ENCODE measurements at regions not wholly inside any gene's neighbourhood (a gene's known extent, or its start where the extent isn't known, plus 50 kb on each side); places are given as distances from the start of the nearest gene placed in this dataset.

DNA sequence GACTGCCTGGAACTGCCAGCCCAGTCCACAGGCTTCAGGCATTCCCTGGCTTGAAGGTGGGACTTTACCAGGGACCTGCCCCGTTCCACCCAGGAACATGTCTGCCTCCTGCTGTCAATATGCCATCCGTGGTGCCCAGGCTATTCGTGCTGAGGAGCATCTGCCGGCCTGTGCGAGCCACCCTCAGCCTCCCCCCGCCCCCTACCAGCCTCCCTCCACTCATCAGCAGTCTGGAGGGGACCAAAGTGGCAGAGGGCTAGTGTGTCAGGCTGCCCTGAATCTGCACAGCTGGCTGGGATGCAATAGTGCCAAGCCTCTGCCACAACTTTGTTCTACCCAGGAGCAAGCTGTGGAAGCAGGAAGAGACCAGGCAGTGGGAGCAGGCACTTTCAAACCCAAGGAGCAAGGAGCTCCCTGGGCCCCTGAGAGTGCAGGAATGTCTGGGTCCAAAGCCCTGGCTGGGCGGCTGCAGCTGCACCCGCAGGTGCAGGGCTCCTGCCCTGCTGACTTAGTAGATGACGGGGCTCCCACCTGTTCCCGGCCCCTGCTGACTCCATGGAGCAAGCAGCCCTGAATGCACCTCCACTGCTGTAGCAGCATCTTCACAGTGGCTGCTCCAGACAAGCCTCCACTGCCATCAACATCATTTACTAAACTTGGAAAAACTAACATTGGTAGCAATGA lies 423.2 kb downstream of the RERGL start:
- H3K4me2 ChIP-seq (ENCODE audit: low read length), result no peak overlapping the region
- no peaks in the 10 kb centered on the region for H3F3A ChIP-seq (ENCODE audit: control insufficient read depth, insufficient read depth)
- H3K79me2 ChIP-seq (ENCODE audit: control insufficient read depth, low read length), result no peaks in the 10 kb centered on the region
- no peaks in the 10 kb centered on the region for H3K36me3 ChIP-seq (ENCODE audit: control insufficient read depth, low read length)
- H3K27ac ChIP-seq (ENCODE audit: low read depth, low read length), result no peak overlapping the region
- no peaks in the 10 kb centered on the region for H3K9me2 ChIP-seq (replicated peaks; ENCODE audit: control insufficient read depth, low read length)
- H4K20me1 ChIP-seq (ENCODE audit: control insufficient read depth, insufficient read depth, low read depth, low read length), result no peaks in the 10 kb centered on the region
- TF ChIP-seq, protein P1, sequence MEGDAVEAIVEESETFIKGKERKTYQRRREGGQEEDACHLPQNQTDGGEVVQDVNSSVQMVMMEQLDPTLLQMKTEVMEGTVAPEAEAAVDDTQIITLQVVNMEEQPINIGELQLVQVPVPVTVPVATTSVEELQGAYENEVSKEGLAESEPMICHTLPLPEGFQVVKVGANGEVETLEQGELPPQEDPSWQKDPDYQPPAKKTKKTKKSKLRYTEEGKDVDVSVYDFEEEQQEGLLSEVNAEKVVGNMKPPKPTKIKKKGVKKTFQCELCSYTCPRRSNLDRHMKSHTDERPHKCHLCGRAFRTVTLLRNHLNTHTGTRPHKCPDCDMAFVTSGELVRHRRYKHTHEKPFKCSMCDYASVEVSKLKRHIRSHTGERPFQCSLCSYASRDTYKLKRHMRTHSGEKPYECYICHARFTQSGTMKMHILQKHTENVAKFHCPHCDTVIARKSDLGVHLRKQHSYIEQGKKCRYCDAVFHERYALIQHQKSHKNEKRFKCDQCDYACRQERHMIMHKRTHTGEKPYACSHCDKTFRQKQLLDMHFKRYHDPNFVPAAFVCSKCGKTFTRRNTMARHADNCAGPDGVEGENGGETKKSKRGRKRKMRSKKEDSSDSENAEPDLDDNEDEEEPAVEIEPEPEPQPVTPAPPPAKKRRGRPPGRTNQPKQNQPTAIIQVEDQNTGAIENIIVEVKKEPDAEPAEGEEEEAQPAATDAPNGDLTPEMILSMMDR (IDR thresholded peaks at IDR 0.05; ENCODE audit: low read depth, low read length, poor library complexity, severe bottlenecking), result no peak
- no peak for TF ChIP-seq EZH2phosphoT487 (IDR thresholded peaks at IDR 0.05; ENCODE audit: borderline replicate concordance, low read length)
- H3K4me1 ChIP-seq (ENCODE audit: control insufficient read depth, low read length), result no peaks in the 10 kb centered on the region
- no peak overlapping the region for H3K4me3 ChIP-seq (ENCODE audit: low read length)
- H3K27me3 ChIP-seq (ENCODE audit: control insufficient read depth, low read length), result no peaks in the 10 kb centered on the region
- H3K9me3 ChIP-seq (ENCODE audit: control insufficient read depth, insufficient read depth, low read length), result no peaks in the 10 kb centered on the region

DNA sequence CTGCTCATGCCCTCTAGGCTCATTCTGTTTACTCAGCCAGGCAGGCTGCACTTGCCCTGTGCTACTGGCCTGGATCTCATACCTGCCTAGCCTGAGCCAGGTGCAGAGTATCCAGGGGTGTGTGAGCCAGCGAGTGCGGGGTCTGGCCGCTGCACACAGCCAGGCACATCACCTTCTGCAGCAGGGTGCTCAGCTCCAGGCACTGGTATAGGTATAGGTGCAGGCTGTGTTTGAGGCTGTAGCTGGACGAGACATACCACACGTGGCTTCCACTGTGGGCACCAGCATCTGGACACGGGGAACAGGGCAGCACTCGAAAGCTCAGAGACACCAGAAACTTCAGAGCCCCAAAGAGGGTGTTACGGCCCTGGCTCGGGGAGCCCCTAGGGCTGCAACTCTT lies 424.2 kb downstream of the RERGL start:
- H3F3A ChIP-seq (ENCODE audit: control insufficient read depth, insufficient read depth), result no peaks in the 10 kb centered on the region
- H4K20me1 ChIP-seq (ENCODE audit: control insufficient read depth, insufficient read depth, low read depth, low read length), result no peaks in the 10 kb centered on the region
- H3K4me1 ChIP-seq (ENCODE audit: control insufficient read depth, low read length), result no peaks in the 10 kb centered on the region
- H3K9me2 ChIP-seq (replicated peaks; ENCODE audit: control insufficient read depth, low read length), result no peaks in the 10 kb centered on the region
- no peaks in the 10 kb centered on the region for H3K9me3 ChIP-seq (ENCODE audit: control insufficient read depth, insufficient read depth, low read length)
- H3K27ac ChIP-seq (ENCODE audit: low read depth, low read length), result no peak overlapping the region
- H3K4me2 ChIP-seq (ENCODE audit: low read length), result no peak overlapping the region
- no peaks in the 10 kb centered on the region for H3K36me3 ChIP-seq (ENCODE audit: control insufficient read depth, low read length)
- TF ChIP-seq EZH2phosphoT487 (IDR thresholded peaks at IDR 0.05; ENCODE audit: borderline replicate concordance, low read length), result no peak
- H3K4me3 ChIP-seq (ENCODE audit: low read length), result no peak overlapping the region
- H3K79me2 ChIP-seq (ENCODE audit: control insufficient read depth, low read length), result no peaks in the 10 kb centered on the region
- H3K27me3 ChIP-seq (ENCODE audit: control insufficient read depth, low read length), result no peaks in the 10 kb centered on the region

DNA sequence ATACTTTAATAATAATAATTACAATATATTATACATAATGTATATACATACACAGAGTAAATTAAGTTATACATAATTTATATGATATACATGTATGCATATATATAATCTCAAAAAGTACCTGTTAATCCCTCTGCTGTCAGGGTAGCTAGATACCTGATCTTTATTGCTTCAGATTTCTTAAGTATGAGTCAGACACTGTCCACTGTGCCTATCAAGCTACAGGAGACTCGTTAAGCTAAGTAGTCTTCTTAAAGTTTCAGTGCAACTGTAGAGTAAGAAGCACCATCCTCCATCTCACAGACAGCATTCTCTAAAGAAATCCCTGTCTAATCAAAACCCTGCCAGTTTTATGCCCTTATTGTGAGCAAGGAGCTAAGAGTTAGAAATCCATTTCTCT lies 428.7 kb downstream of the RERGL start:
- no peaks in the 10 kb centered on the region for H3K4me1 ChIP-seq (ENCODE audit: control insufficient read depth, low read length)
- H3K4me3 ChIP-seq (ENCODE audit: low read length), result no peak overlapping the region
- no peaks in the 10 kb centered on the region for H3K9me2 ChIP-seq (replicated peaks; ENCODE audit: control insufficient read depth, low read length)
- H3F3A ChIP-seq (ENCODE audit: control insufficient read depth, insufficient read depth), result no peaks in the 10 kb centered on the region
- H3K79me2 ChIP-seq (ENCODE audit: control insufficient read depth, low read length), result no peaks in the 10 kb centered on the region
- H3K4me2 ChIP-seq (ENCODE audit: low read length), result no peak overlapping the region
- TF ChIP-seq, protein P1 (IDR thresholded peaks at IDR 0.05; ENCODE audit: low read depth, low read length, poor library complexity, severe bottlenecking), result no peak
- TF ChIP-seq EZH2phosphoT487 (IDR thresholded peaks at IDR 0.05; ENCODE audit: borderline replicate concordance, low read length), result no peak
- H3K27ac ChIP-seq (ENCODE audit: low read depth, low read length), result no peak overlapping the region
- no peaks in the 10 kb centered on the region for H3K36me3 ChIP-seq (ENCODE audit: control insufficient read depth, low read length)
- no peaks in the 10 kb centered on the region for H3K27me3 ChIP-seq (ENCODE audit: control insufficient read depth, low read length)
- no peaks in the 10 kb centered on the region for H4K20me1 ChIP-seq (ENCODE audit: control insufficient read depth, insufficient read depth, low read depth, low read length)
- no peaks in the 10 kb centered on the region for H3K9me3 ChIP-seq (ENCODE audit: control insufficient read depth, insufficient read depth, low read length)

DNA sequence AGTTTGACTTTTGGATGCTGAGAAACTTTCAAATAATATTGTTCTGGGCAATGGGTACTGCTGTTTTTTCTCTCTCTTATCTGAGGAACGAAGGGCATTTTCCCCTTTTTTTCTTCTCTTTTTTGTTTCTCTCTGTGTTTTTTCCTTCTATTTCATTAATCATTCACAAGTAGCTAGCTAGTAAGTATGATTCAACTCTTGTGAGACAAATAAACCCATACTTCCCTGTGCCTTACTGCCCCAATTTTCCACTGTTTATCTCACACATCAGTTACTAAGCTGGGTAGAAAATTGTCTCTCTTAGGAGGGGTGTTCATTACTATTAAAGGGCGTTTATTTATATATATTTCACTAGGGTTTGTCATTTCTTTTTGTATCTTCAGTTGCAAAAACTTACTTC lies 437.6 kb downstream of the RERGL start:
- H3F3A ChIP-seq (ENCODE audit: control insufficient read depth, insufficient read depth), result no peaks in the 10 kb centered on the region
- no peak overlapping the region for H3K4me2 ChIP-seq (ENCODE audit: low read length)
- H3K79me2 ChIP-seq (ENCODE audit: control insufficient read depth, low read length), result no peaks in the 10 kb centered on the region
- TF ChIP-seq, protein P1 (IDR thresholded peaks at IDR 0.05; ENCODE audit: low read depth, low read length, poor library complexity, severe bottlenecking), result no peak
- TF ChIP-seq EZH2phosphoT487 (IDR thresholded peaks at IDR 0.05; ENCODE audit: borderline replicate concordance, low read length), result no peak
- H3K4me3 ChIP-seq (ENCODE audit: low read length), result no peak overlapping the region
- no peak overlapping the region for H3K27ac ChIP-seq (ENCODE audit: low read depth, low read length)
- H3K27me3 ChIP-seq (ENCODE audit: control insufficient read depth, low read length), result no peaks in the 10 kb centered on the region
- H3K4me1 ChIP-seq (ENCODE audit: control insufficient read depth, low read length), result no peaks in the 10 kb centered on the region
- no peaks in the 10 kb centered on the region for H4K20me1 ChIP-seq (ENCODE audit: control insufficient read depth, insufficient read depth, low read depth, low read length)
- H3K9me2 ChIP-seq (replicated peaks; ENCODE audit: control insufficient read depth, low read length), result no peaks in the 10 kb centered on the region
- H3K9me3 ChIP-seq (ENCODE audit: control insufficient read depth, insufficient read depth, low read length), result no peaks in the 10 kb centered on the region
- no peaks in the 10 kb centered on the region for H3K36me3 ChIP-seq (ENCODE audit: control insufficient read depth, low read length)
